GM12864 (cell line): ENCODE measurements at regions not wholly inside any gene's neighbourhood (a gene's known extent, or its start where the extent isn't known, plus 50 kb on each side); places are given as distances from the start of the nearest gene placed in this dataset.

ENCODE experiments used
- DNase-seq: peaks from one replicate; pipeline ENCODE4 v3.0.0-alpha.2; 2011; ENCODE audit warnings: low read depth
- H3K4me3 ChIP-seq: 2 replicates; pipeline ENCODE4 v1.5.1; 2011; ENCODE audit warnings: mild to moderate bottlenecking, low read depth, low read length, control low read depth
- TF ChIP-seq, protein P1 (sequence below): IDR thresholded peaks from 2 replicates; pipeline ENCODE4 v1.5.1; 2011; ENCODE audit warnings: low read depth, mild to moderate bottlenecking, moderate library complexity, low read length, control low read depth, inconsistent platforms; ENCODE audit errors: missing control alignments

DNA sequence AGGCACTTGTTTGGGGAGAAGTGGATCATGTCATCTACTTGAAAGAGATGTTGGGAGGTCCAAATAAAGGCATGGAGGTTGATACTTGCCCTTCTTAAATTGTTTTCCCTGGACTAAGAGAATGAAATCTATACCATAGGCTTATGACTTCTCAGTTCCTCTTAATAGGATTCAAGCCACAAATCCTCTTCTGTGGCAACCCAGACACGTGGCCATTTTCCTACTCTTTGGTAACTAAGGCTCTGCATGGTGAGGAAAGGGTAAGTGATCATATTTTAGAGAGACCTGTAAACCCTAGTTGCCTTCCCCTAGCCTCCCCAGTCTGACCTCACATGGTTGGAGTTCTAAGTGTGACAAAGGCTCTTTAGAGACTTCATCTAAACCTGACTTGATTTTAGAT is 72.9 kb upstream of the CD44 start:
- H3K4me3 ChIP-seq, result no peak overlapping the region
- no peak for DNase-seq
- TF ChIP-seq, protein P1, sequence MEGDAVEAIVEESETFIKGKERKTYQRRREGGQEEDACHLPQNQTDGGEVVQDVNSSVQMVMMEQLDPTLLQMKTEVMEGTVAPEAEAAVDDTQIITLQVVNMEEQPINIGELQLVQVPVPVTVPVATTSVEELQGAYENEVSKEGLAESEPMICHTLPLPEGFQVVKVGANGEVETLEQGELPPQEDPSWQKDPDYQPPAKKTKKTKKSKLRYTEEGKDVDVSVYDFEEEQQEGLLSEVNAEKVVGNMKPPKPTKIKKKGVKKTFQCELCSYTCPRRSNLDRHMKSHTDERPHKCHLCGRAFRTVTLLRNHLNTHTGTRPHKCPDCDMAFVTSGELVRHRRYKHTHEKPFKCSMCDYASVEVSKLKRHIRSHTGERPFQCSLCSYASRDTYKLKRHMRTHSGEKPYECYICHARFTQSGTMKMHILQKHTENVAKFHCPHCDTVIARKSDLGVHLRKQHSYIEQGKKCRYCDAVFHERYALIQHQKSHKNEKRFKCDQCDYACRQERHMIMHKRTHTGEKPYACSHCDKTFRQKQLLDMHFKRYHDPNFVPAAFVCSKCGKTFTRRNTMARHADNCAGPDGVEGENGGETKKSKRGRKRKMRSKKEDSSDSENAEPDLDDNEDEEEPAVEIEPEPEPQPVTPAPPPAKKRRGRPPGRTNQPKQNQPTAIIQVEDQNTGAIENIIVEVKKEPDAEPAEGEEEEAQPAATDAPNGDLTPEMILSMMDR, result no peak

DNA sequence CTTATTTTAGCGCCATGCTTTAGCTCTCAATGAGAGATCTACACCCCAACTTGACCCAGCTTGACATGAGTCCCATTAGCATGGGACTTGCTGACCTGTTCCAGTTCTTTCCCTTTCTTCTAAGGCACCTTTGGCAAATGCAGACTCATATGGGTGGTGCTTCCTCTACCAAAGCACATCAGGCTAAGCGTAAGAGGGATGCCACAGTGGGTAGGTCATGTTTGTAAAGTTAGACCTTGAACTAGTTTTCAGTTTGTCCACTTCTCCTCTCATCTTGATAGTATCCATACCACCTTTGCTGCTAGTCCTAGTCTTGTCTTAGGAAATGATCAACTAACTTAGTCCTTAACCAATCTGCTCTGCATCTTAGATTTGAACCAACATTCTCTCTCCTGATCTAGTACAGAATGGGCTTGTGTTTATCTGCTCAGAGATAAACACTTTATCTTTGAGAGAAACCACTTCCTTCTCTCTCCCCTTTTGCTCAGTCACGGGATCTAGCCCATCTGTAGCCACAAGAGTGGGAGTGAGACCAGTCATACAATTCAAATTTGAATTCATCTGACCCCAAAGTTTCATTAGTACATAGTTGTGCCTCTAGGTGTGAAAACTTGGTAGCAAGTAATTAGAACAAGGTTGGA is 72.1 kb upstream of the CD44 start:
- TF ChIP-seq, protein P1, result no peak
- H3K4me3 ChIP-seq, result no peak overlapping the region
- no peak for DNase-seq

DNA sequence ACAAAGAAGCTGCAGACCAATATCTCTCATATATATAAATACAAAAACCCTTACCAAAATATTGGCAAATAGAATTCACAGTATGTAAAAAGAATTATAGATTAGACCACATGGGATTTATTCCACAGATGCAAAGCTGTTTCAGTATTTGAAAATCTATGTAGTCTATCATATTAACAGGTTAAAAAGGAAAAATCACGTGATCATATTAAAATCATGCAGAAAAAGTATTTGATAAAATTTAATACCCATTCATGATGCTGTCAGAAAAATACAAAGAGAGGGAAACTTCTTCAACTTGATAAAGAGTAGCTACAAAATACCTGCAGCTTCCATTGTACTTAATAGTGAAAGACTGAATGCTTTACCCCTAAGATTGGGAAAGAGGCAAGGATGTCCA is 67.2 kb upstream of the CD44 start:
- DNase-seq, result no peak
- no peak overlapping the region for H3K4me3 ChIP-seq
- TF ChIP-seq, protein P1, result no peak

DNA sequence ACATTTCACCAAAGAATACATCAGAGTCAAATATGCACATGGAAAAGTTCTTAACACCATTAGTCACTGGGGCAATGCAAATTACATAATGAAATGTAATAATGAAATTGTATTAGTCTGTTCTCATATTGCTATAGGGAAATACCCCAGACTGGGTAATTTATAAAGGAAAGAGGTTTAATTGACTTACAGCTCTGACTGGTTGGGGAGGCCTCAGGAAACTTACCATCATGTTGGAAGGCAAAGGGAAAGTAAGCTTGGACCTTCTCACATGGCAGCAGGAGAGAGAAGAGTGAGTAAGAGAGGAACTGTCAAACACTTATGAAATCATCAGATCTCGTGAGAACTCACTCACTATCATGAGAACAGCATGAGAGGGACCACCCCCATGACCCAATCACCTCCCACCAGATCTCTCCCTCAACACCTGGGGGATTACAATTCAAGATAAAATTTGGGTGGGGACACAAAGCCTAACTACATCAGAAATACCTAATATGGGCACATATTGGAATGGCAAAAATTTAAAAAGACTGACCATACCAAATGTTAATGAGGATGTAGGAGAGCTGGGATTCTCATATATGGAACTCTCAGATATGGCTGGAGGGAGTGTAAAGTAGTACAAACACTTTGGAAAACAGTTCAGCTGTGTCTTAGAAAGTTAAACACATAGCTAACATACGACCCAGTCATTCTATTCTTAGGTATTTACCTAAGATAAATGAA is 65.1 kb upstream of the CD44 start:
- no peak for DNase-seq
- TF ChIP-seq, protein P1, result no peak
- H3K4me3 ChIP-seq, result no peak overlapping the region

DNA sequence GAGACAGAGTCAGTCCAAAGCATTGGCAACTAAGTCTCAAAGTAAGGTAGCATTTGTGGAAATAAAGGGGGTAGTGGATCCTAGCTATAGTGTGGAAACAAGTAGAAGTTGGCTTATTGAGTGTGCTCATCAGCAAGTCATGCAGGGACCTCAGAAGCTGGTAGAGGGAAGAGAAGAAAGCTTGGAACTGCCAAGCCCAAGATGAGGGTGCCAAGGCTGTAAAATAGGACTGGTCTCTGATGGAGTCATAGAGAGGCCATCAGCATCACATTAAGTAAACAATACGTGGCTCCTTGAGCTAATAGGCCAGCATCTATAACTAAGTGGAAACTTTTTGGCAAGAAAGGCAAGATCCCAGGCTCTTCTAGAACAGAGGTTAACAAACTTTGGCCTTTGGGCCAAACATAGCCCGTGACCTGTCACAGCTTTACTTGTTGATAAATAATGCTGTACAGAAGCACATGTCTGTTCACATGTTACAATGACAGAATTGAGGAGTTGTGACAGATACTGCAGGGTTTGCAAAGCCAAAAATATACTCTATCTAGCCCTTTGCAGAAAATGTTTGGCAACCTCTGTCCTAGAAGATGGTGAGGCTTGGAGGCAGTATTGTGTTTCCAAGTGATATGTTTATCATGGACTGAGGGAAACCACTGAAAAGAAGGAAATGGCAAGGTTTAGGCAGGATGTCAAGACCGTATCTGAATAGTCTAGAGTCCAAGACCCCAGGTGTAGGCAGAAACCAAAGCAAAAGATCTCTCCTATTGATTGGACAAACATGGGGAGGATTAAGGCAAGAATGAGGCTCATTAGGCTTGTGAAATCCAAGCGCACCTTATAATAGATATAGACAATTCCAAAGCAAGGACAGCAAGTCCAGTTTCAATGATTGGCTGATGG is 62.5 kb upstream of the CD44 start:
- DNase-seq, result no peak
- H3K4me3 ChIP-seq, result no peak overlapping the region
- TF ChIP-seq, protein P1, result no peak

DNA sequence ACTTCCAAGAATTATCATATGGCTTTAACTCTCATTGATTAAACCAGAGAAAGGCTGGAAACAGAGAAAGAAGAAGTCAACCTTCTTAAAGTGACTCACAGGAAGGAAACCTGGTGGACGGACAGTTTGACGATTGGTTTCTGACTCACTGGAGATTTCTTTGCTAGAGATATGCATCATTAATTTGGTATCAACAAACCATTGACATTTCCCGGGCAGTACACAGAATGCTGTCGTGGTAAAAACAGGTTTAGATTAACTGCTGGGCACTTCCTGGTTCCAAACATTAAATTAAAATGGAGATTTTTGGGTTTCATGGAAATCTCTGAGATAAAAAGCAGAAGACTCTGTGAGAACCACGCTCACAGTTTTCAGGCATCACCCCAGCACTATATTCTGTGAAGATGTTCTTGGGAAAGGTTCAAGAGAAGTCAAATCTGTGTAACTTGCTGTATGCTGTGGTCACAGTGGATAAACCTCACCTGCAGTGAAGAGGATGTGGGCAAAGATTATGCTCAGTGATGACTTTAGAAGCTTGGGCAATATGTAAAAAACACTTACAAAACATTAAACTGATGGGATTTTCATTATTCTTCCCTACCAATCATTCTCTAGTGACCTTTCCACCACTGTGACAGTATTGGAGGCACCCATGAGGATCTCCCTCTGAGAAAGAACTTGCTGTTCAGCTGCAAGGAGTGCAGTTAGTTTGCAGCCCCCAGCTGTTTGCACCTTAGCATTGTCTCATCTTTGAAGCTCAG is 61.1 kb upstream of the CD44 start:
- H3K4me3 ChIP-seq, result no peak overlapping the region
- peak; percentile 69 for DNase-seq
- TF ChIP-seq, protein P1, result no peak
